IPS DF 4.7 (cell line): ENCODE measurements at regions not wholly inside any gene's neighbourhood (a gene's known extent, or its start where the extent isn't known, plus 50 kb on each side); places are given as distances from the start of the nearest gene placed in this dataset.
A peak's percentile ranks its signal among the peaks of the same experiment; 100 is the strongest.
"Not testable (repeated sequence)": the region's sequence is repeated elsewhere in the genome, so short reads cannot be mapped to it uniquely, and the experiment has no call there.

Experiments used
- DNase-seq: peaks from one replicate; pipeline ENCODE4 v3.0.0-alpha.2; 2013; ENCODE audit warnings: low spot score; ENCODE audit errors: extremely low read depth

DNA sequence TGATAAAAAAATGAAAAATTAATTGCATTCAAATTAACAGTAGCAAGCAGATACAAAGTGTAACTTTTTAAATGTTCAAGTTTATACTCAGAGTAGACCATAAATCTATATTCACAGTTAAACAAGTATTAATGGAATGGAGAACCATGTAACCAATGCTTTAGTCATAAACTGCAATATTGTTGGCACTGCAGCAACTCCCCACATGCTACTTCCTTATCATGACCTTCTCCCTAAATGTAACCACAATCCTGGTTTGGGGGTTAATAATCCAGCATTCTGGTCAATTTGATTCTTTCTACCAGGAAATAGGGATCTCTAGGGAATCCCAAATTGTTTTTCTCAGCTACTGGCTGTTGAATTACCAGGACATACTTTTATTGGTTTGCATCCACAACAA, 223.9 kb upstream of the DCAF8L1 start:
- DNase-seq, result no peak

DNA sequence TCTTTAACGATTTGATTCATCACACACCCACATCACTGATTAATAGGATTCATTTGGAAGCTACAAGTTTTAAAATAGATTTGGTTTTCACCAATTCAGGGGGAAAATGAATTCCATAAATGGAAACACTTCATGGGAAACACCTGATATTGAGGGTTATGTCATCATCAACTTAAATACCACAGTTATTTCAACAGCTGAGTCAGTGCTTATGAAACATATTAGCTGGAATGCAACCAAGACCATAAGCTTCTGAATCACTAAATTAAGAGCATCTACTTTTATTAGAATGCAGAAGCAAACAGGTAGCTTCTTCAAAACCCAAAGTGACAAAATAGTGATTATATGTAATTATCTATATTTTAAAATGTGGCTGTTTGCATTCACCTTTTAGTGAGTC, 207.8 kb upstream of the DCAF8L1 start:
- no peak for DNase-seq

DNA sequence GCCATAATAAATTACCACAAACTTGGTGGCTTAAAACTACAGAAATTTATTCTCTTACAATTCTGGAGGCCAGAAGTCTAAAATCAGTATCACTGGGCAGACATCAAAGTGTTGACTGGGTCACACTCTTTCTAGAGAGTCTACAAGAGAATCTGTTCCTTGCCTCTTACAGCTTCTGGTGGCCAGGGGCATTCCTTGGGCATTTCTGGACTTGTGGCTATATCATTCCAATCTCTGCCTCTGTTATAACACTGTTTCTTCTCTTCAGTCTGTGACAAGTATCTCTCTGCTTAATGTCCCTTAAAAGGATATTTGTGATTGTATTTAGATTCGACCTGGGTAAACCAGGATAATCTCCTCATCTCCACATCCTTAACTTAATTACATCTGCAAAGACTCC, 207.3 kb upstream of the DCAF8L1 start:
- DNase-seq, result no peak

DNA sequence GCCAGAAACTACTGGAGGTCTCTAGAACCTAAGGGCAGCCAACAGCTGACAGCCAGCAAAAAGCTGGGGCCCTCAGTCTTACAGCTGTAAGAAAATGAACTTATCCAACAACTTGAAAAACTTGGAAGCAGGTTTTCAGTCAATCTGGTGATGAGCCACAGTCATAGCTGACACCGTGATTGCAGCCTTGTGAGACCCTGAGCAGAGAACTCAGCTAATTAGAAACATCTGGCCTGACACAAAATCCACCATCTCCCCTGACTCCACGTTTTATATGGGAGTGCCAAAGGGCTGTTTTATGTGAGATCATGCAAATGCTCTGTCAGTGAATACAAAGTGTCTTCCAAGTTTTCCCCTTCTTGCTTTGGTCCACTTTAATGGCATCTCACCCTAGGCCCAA, 198.8 kb upstream of the DCAF8L1 start:
- no peak for DNase-seq

DNA sequence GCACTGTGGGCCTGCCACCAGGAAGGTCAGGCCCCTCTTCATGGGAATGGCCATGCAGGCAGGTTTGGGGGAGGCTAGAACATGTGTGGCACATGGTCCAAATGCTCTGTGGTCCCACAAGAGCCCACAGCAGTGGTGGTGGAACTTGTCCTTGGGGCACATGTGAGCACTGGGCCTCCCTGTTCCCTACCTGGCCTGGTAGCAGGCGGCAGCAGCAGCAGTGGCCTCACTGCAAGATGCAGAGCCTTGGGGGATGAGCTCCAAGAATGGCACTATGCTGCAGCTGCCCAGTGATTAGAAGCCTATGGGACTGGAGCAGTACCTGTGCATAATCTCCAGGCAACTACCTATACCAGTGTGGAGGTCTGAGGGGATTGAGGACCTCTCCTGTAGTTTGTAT, 197.0 kb upstream of the DCAF8L1 start:
- DNase-seq, result no peak

DNA sequence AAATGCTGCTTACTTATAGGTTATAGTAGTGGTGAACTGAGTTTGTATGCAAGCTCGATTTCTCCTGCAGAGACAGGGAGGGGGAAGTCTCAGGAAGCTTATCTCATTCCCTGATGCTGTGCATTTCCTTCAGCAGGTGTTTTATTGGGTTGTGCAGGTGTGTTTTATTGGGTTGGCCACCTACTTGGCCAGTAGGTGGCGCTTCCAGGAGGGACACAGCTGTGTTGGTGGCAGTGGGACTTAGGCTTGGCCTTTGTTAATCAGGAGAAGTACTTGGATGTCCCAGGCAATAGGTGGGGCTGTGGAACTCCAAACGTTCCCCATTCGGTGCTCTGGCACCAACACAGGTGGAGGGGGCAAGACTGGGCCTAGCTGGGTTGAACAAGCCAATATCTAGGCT, 196.0 kb upstream of the DCAF8L1 start:
- DNase-seq, result no peak

DNA sequence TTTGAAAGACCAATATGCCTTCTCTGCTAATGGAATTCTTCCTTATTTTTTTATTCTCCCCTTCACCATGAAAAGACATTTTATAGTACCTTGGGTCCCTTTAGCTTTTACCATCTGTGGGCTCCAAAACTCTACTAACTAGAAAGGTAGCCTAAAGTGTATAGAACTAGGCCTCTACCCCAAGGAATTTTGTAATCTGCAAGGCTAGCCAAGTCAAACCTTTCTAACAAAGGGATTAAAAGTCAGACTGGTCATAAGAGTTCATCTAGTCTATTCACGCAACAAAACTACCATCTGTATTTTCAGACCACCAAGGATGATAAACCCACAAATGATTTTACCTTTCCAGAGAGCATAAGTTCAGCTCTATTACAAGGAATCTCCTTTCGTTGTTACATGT, 189.5 kb upstream of the DCAF8L1 start:
- no peak for DNase-seq

DNA sequence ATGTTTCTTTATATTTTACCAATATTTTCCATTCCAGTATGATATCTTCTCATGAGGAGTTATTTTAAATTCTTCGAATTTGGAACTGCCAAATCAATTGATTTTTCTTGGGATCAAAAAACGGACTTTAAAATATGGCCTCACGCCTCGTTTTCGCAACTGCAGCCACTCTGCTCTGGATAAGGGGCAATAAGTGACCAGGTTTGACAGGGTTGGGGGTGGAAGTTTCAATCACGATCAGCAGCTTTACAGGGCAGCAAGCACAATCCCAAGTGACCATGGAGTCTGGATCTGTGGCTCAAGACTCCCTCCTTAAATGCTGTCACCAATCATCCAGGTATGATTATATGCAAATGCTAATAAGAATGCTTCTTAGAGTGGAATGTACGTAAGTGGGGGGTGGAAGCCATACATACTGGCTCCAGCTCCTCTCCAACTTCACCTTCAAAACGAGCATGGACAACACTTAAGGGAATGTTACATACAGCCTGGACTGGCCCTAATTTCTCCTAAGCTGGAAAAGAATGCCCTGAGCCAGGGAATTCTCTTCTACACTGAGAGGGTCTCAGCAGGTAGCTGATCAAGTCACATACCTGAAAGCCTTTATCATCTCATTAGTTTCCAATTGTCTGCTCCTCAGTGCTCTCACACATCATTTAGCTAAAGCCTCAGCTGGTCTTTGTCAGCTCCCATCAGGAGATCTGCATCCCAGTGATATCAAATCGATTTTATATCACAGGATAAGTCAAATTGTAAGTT, 176.9 kb upstream of the DCAF8L1 start:
- DNase-seq, result no peak

DNA sequence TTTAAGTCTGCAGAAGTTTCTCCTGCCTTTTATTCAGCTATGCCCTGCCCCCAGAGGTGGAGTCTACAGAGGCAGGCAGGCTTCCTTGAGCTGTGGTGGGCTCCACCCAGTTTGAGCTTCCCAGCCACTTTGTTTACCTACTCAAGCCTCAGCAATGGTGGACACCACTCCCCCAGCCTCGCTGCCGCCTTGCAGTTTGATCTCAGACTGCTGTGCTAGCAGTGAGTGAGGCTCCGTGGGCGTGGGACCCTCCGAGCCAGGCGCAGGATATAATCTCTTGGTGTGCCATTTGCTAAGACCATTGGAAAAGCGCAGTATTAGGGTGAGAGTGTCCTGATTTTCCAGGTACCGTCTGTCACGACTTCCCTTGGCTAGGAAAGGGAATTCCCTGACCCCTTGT, 171.0 kb upstream of the DCAF8L1 start:
- DNase-seq, result not testable (repeated sequence)

DNA sequence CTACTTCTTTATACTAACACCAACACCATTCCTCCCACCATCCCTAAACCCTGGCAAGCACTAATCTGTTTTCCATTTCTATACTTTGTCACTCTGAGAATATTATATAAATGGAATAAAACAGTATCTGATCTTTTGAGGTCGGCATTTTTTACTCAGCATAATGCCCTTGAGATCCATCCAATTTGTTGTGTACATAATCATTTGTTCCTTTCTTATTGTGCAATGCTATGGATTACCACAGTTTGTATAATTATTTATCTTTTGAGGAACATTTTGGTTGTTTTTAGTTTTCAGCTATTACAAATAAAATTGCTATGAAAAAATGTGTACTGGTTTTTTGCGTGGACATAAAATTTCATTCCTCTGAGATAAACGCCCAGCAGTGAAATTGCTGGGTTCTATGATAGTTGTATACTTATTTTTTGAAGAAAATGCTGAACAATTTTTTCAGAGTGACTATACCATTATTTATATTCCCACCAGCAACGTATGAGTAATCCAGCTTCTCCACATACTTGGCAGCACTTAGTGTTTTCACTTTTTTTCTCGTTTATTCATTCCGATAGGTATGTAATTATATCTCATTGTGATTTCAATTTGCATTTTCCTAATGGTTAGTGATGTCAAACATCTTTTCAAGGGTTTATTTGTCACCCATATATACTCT, 154.3 kb upstream of the DCAF8L1 start:
- no peak for DNase-seq

DNA sequence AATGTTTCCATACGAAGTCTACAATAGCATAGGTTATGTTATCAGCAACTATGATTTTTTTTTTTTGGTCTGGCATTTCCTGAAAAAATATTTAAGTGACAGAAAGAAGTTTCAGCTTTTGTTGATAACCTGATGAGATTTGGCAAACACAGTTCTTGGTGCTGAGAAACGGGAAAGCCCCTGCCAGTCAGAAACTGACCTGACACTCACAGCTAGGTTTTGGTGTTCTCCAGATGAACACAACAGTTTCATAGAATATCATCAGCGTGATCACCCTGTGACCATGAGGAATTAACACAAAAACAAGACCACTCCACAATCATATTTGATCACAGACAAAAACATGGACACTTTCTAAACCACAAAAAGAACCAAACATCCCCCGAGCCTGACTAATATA, 152.5 kb upstream of the DCAF8L1 start:
- no peak for DNase-seq

DNA sequence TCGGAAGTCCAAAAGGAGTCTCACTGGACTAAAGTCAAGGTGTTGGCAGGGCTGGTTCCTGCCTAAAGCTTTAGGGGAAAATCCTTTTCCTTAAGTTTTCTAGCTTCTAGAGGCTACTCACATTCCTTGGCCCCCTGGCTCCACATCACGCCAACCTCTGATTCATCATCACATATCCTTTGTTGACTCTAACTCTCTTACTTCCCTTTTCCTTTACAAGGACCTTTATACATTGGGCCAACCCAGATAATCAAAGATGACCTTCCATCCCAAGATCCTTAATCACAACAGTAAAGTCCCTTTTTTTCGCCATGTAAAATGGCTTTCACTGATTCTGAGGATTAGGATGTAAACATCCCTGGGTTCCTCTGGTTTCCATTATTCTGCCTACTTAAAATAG, 146.4 kb upstream of the DCAF8L1 start:
- no peak for DNase-seq

DNA sequence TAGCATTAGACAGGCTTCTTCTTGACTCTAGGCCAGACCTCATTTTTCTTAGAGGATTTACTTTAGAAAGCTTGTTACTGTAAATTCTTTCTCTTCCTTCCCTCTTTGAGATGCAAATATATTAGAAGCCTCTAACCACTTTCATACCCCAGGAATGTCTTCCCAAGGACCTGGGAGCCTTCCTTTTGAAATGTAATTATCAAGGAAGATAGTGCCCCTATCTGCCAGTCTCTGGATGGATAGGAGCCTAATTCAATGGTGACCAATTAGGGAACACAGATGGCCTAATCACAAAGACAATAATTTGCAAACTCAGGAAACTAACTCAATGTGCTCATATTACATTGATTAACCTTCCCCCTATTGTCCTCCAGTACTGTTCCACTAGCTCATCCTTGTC, 145.6 kb upstream of the DCAF8L1 start:
- peak; percentile 3 for DNase-seq

DNA sequence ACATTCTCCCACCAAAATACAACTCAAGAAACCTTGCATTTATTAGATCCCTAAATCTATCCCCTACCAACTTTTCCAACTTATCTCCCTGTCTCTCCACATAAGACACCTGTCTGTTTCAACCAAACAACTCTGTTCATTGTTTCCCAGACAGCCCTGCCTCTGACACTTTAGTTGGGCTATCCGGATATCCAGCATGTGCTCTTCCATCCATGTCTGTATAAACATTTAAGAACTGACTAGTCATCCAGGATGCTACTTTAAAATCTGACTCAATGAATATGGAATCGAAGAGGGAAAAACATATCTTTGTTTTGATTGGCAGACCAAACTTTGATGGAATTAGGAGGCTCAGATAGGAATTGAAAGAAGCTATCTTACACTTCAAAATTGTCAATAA, 143.2 kb upstream of the DCAF8L1 start:
- no peak for DNase-seq

DNA sequence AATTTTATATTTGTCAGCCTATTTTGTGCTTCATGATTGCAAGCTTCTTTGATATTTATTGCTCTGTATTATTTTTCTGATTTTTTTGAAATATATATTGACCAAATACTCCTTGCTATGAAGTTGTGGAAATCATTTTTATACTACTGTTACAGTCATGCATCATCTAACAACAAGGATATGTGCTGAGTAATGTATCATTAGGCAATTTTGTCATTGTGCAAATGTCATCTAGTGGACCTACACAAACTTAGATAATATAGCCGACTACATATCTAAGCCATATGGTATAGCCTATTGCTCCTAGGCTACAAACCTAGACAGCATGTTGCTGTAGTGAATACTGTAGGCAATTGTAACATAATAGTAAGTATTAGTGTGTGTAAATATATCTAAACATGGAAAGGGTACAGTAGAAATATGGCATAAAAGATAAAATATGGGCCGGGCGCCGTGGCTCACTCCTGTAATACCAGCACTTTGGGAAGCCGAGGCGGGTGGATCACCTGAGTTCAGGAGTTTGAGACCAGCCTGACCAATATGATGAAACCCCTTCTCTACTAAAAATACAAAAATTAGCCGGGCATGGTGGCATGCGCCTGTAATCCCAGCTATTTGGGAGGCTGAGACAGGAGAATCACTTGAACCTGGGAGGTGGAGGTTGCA, 139.5 kb upstream of the DCAF8L1 start:
- not testable (repeated sequence) for DNase-seq

DNA sequence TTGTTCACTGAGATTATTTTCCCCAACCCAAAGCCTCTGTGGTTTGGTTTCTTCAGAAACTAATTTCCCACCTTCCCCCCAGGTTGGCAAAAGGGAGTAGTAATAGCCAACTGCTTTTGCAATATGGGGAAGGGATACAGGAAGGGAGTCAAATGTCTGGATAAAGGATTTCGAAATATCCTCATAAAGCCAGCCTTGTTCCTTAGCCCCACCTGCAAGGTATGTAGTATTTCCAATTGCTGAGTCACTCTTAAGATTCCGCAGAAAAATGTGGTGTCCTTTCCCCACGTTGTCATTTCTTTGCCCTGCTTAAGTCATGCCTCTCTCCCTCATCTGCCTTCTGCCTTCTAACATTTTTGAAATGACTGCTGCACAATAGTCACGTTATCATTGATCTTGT, 138.8 kb upstream of the DCAF8L1 start:
- DNase-seq, result no peak

DNA sequence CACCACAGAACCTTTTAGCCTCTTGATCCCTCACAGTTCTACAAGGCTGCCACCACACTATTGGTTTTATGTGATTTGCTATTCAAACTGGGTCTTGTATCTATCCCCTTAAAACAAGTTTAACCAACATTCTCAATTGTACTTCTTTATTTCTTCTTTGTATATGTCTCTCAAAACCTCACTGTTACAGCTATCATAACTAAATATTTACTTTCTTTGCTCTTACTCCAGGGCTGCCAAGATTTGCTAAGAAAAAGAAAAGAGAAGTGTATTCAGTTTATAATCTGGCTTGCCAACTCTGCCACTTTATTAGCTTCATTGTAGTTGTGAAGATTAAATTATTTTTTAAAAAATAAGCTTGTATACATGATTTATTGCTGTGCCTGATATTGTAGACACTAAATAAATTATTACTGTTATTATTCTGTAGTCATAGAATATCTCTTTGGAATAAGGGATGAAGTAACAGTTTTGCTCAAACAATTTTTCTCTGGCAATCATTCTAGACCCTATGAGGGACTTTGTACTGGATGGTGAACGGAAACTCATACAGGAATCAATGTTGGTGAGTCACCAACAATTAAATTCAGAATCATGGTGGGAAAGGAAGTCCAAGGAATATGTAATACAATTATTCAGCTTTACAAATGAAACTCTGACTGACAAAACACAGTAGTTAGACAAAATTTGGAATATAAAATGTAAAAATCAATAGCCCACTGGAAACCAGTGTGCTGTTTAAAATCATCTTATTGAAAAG, 127.1 kb upstream of the DCAF8L1 start:
- DNase-seq, result no peak

DNA sequence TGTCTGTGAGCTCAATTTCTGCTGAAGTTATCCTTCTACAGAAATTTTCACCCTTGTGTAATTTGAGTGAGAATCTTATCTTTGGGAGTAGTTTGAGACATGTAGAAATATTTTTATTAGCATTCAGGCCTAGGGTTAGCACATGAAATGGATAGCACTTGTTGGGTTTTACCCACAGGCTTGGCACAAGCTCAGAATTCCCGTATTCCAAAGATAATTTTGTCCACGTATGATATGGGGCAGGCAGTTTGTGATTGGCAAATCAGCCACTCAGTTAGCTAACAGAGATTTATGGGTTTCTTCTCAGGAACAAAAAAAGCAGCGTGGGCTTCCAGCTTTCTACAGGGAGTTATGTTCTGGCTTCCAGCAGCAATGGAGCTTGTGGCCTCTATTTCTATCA, 117.9 kb upstream of the DCAF8L1 start:
- no peak for DNase-seq

DNA sequence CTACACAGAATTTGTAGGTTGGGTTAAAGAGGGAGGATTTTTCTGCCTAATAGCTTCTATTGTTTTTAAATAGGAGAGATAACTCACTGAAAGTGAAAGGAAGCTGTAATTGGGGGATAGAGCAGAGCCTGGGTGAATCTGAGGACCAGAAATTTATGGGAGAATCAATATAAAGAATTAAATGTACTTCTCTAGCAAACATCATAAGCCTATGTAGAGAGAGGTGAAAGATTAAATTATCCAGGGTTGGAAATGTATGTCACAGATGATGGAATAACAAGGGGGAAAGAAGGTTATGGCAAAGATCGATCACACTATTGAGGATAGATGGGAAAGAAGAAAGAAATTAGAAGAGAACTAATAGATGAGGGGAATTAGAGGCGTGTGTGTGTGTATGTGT, 104.4 kb upstream of the DCAF8L1 start:
- DNase-seq, result no peak

DNA sequence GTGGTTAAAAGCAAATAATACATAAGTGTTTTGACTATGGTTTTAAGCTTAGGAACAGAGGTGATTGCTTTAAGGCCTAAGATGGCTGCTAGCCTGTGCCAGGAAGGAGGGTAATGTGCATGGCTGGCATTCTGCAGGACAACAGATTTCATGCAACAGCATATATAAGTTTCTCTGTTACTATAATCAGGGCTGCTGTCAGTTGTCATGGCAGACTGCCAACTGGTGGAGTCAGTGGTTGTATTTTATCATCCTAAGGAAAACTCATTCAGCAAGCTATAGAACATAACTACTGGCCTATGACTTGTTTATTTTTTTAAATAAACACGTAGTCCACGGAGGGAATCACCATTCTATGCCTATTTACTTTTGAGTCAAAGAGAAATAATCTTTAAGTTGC, 77.7 kb upstream of the DCAF8L1 start:
- DNase-seq, result no peak

DNA sequence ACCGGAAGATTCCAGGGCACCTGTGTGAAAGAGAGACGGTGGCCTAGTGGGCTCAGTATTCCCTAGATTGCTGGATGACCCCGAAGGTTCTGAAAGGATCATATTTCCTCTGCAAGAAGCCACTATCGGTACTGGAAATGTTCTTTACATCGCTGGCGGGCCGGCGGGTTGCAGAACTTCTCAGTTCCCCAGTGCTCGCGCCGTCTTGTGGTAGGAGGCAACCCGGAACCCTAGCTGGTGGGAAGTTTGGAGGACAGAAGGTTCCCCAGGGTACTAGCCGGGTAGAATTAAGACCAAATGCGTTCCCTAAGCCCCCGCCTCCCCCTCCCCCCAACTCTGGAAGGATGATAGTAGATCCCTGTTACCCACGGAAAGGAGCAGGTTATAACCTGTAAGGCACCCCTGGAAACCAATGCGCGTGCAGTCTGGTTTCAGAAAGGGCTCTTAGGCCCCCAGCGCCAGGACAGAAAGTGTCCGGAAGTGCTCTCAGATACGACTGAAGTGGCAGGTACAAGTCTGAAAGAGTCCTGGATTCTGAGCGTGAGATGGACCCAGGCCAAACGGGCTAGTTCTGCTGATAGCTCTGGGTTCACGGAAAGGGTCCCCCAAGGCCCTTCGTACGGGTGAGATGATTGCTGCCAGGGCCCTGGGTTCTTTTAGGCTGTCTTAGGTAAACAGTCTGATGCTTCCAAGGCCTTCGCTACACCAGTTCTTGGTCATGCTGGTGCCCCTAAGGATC, 61.7 kb upstream of the DCAF8L1 start:
- no peak for DNase-seq
